ENCODE measurements at regions not wholly inside any gene's neighbourhood (a gene's known extent, or its start where the extent isn't known, plus 50 kb on each side); places are given as distances from the start of the nearest gene placed in this dataset.
"Not testable (repeated sequence)": the region's sequence is repeated elsewhere in the genome, so short reads cannot be mapped to it uniquely, and the experiment has no call there.

DNA sequence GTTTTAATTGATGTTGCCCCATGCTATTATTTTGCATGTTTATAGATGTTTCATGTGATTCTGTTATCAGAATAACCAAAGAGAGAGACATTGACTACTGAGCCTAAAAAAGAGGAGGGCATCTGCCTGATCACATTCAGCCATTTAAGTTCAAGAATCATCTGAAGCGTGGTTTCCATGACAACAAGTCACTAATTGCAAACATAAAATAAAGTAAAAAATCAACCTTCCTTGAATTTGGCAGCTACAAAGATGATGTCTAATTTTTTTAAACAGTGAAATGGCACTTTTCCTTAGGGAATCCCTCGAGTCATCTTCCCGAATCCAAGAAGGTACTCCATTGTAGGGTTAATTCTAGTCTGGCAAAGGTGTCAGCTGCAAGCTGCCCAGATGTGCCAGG, 884.2 kb downstream of the DIAPH3 start:
- Histone ChIP-seq H3K4me3 (replicated peaks; ENCODE audit: low read depth, low read length) (no peak overlapping the region), H3K36me3 (ENCODE audit: control insufficient read depth, insufficient read depth, low read length) (no peaks in the 10 kb centered on the region), H3K27me3 (replicated peaks; ENCODE audit: control insufficient read depth, insufficient read depth, low read length) (no peaks in the 10 kb centered on the region)
- TF ChIP-seq, protein P1, sequence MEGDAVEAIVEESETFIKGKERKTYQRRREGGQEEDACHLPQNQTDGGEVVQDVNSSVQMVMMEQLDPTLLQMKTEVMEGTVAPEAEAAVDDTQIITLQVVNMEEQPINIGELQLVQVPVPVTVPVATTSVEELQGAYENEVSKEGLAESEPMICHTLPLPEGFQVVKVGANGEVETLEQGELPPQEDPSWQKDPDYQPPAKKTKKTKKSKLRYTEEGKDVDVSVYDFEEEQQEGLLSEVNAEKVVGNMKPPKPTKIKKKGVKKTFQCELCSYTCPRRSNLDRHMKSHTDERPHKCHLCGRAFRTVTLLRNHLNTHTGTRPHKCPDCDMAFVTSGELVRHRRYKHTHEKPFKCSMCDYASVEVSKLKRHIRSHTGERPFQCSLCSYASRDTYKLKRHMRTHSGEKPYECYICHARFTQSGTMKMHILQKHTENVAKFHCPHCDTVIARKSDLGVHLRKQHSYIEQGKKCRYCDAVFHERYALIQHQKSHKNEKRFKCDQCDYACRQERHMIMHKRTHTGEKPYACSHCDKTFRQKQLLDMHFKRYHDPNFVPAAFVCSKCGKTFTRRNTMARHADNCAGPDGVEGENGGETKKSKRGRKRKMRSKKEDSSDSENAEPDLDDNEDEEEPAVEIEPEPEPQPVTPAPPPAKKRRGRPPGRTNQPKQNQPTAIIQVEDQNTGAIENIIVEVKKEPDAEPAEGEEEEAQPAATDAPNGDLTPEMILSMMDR (IDR thresholded peaks at IDR 0.05; ENCODE audit: insufficient read depth, low read length, poor library complexity, severe bottlenecking): no peak
- DNase-seq (ENCODE audit: extremely low read depth, insufficient read length): no peak

DNA sequence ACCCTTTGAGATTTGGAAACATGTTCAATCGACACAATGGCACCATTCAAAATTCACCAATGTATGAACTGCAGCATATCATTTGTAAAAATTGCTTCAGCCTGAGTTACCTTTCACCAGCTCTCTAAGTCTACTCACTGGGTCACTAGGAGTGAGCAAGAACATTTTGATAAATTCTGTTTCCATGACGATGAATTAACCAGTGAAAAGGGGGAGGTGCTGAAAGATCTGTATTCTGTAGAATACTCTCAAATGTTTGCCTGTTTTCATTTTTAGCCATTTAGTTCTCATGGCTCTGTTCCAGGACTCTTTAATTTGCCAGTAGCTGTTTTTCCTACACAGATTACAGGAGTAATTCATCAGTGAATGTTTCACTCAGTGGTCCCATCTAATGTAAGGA, 883.4 kb downstream of the DIAPH3 start:
- H3K4me3 ChIP-seq (replicated peaks; ENCODE audit: low read depth, low read length): no peak overlapping the region
- TF ChIP-seq, protein P1 (IDR thresholded peaks at IDR 0.05; ENCODE audit: insufficient read depth, low read length, poor library complexity, severe bottlenecking): no peak
- no peak for DNase-seq (ENCODE audit: extremely low read depth, insufficient read length)
- no peaks in the 10 kb centered on the region for H3K27me3 ChIP-seq (replicated peaks; ENCODE audit: control insufficient read depth, insufficient read depth, low read length)
- no peaks in the 10 kb centered on the region for H3K36me3 ChIP-seq (ENCODE audit: control insufficient read depth, insufficient read depth, low read length)

DNA sequence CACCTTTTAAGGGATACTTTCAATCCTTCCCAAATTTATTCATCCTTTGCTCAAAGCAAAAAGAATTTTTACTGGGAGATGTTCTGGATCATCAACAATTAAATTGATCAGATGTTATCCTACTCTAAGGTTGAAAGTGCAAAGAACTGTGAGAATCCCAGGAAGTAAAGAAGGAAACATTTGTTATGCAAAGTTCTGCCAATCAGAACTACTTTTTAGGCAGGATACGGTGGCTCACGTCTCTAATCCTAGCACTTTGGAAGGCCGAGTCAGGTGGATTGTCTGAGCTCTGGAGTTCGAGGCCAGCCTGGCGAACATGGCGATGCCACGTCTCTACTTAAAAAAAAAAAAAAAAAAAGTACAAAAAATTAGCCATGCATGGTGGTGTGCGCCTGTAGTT, 882.3 kb downstream of the DIAPH3 start:
- DNase-seq (ENCODE audit: extremely low read depth, insufficient read length): no peak
- Histone ChIP-seq H3K27me3 (replicated peaks; ENCODE audit: control insufficient read depth, insufficient read depth, low read length) (no peaks in the 10 kb centered on the region), H3K36me3 (ENCODE audit: control insufficient read depth, insufficient read depth, low read length) (no peaks in the 10 kb centered on the region), H3K4me3 (replicated peaks; ENCODE audit: low read depth, low read length) (no peak overlapping the region)
- TF ChIP-seq, protein P1 (IDR thresholded peaks at IDR 0.05; ENCODE audit: insufficient read depth, low read length, poor library complexity, severe bottlenecking): no peak

DNA sequence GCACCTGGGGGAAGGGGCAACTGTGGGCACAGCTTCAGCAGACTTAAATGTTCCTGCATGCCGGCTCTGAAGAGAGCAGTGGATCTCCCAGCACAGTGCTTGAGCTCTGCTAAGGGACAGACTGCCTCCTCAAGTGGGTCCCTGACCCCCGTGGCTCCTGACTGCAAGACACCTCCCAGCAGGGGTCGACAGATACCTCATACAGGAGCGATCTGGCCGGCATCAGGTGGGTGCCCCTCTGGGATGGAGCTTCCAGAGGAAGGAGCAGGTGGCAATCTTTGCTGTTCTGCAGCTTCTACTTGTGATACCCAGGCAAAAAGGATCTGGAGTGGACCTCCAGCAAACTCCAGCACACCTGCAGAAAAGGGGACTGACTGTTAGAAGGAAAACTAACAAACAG, 871.5 kb downstream of the DIAPH3 start:
- not testable (repeated sequence) for DNase-seq (ENCODE audit: extremely low read depth, insufficient read length); H3K4me3 ChIP-seq (replicated peaks; ENCODE audit: low read depth, low read length); H3K27me3 ChIP-seq (replicated peaks; ENCODE audit: control insufficient read depth, insufficient read depth, low read length); H3K36me3 ChIP-seq (ENCODE audit: control insufficient read depth, insufficient read depth, low read length)

DNA sequence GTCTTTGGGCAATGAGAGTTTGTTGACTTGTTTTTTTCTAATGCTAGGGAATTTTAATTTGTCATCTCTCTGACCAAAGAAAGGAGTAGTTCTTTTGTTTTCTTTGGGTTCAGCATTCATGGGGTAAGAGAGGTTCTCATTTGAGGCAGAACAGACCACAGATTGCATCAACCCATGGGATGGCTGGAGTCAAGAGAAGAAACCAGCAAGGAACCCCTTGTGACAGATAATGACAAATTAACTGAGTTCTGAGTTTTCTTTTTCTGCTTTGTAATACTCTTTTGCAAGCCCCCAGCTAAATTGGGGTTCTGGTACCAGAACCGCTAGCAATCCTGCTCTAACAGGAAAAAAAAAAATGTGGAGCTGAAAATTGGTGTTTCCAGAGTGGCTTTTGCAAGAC, 864.1 kb downstream of the DIAPH3 start:
- no peak overlapping the region for H3K4me3 ChIP-seq (replicated peaks; ENCODE audit: low read depth, low read length)
- DNase-seq (ENCODE audit: extremely low read depth, insufficient read length): no peak
- H3K27me3 ChIP-seq (replicated peaks; ENCODE audit: control insufficient read depth, insufficient read depth, low read length): no peaks in the 10 kb centered on the region
- TF ChIP-seq, protein P1 (IDR thresholded peaks at IDR 0.05; ENCODE audit: insufficient read depth, low read length, poor library complexity, severe bottlenecking): no peak
- no peaks in the 10 kb centered on the region for H3K36me3 ChIP-seq (ENCODE audit: control insufficient read depth, insufficient read depth, low read length)

DNA sequence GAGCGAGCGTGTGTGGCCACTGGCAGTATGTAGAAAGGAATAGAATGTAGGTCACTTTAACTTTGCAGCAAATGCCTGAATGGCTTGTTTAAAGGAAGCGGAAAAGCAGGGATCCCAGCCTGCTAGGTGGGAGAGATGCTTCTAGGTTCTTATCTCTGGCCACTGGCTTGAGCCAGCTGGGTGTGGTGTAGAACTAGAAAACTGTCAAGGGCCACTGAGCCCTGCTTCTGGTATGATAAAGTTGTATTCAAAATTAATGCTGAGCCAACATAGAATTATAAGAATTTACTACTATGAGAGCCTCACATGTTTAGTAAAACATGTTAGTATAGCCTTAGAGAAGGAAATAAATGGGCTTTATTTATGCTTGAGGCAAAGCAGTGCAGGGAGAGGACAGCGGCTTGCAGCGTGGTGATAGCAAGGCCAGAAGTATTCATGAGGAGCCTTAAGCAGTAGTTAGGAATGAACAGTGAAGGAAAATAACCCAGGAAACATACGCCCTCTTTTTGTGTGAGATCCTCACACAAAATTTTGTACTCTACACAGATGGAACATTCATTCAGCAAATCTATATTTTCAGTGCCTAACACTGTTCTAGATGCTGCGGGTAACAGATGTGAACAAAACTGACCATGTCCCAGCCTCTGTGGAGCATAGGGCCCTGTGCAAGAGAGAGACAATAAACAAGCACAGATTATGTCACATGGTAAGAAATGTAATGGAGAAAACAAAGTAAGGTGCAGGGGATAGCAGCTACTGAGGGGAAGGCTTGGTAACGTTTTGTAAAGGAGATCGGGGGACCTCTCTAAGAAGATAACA, 863.2 kb downstream of the DIAPH3 start:
- DNase-seq (ENCODE audit: extremely low read depth, insufficient read length): no peak
- TF ChIP-seq, protein P1 (IDR thresholded peaks at IDR 0.05; ENCODE audit: insufficient read depth, low read length, poor library complexity, severe bottlenecking): no peak
- Histone ChIP-seq H3K36me3 (ENCODE audit: control insufficient read depth, insufficient read depth, low read length) (no peaks in the 10 kb centered on the region), H3K4me3 (replicated peaks; ENCODE audit: low read depth, low read length) (no peak overlapping the region), H3K27me3 (replicated peaks; ENCODE audit: control insufficient read depth, insufficient read depth, low read length) (no peaks in the 10 kb centered on the region)

Data from GM06990 (cell line).